ENCODE measurements at regions not wholly inside any gene's neighbourhood (a gene's known extent, or its start where the extent isn't known, plus 50 kb on each side); places are given as distances from the start of the nearest gene placed in this dataset.

DNA sequence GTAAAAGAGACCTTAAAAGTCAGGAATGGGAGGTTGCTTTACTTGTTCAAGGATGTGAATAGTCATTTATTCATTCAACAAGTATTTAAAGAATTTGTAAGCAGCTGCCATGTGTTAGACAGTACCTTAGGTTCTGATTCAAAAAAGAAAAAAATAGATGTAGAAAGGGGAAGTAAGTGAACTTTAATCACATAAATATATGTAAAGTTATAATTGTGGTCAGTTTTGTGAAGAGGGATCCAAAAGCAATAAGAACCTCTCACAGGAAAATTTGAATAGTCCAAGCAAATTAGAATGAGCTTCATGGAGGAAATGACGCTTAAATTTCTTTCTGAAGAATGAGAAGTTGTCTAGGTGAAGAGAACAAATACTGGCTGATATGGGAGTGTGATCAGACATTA lies 596.1 kb upstream of the CITED2 start:
- TF ChIP-seq CTCF (conservative IDR thresholded peaks at IDR 0.05 in 1 of 2, IDR thresholded peaks at IDR 0.05 in 1 of 2; ENCODE audit: extremely low read depth in 1 of 2, insufficient read depth in 1 of 2, low read depth in 1 of 2, low read length in 2 of 2), result no peak
- no peak for TF ChIP-seq EZH2 (IDR thresholded peaks at IDR 0.05; ENCODE audit: borderline replicate concordance, low read length)

Measured in mammary epithelial cell (primary cell).